ENCODE measurements at regions not wholly inside any gene's neighbourhood (a gene's known extent, or its start where the extent isn't known, plus 50 kb on each side); places are given as distances from the start of the nearest gene placed in this dataset.

GRCh38 chr18:10170375-10170774, 256.6 kb downstream of the VAPA start:
- TF ChIP-seq YY1 (IDR thresholded peaks at IDR 0.05; ENCODE audit: insufficient read depth, insufficient read length) (no peak), ZNF274 (IDR thresholded peaks at IDR 0.05; ENCODE audit: low read depth, low read length) (no peak), SUZ12 (IDR thresholded peaks at IDR 0.05; ENCODE audit: extremely low read depth, insufficient read depth, insufficient read length) (no peak)
